Glutamatergic neuron (in vitro differentiated cells): ENCODE measurements at regions not wholly inside any gene's neighbourhood (a gene's known extent, or its start where the extent isn't known, plus 50 kb on each side); places are given as distances from the start of the nearest gene placed in this dataset.

Experiments
- DNase-seq: peaks from one replicate; pipeline ENCODE4 v3.0.0; 2022
- H3K27ac Mint-ChIP-seq: one replicate; pipeline ENCODE4 v1.8.0; 2020; ENCODE audit warnings: mild to moderate bottlenecking, mixed read lengths, inconsistent platforms; ENCODE audit not compliant: unreplicated experiment
- H3K27me3 Mint-ChIP-seq: one replicate; pipeline ENCODE4 v1.8.0; 2020; ENCODE audit warnings: mild to moderate bottlenecking, moderate library complexity, mixed read lengths, inconsistent platforms; ENCODE audit not compliant: unreplicated experiment
- H3K36me3 Mint-ChIP-seq: one replicate; pipeline ENCODE4 v1.8.0; 2020; ENCODE audit warnings: mild to moderate bottlenecking, mixed read lengths, inconsistent platforms; ENCODE audit not compliant: unreplicated experiment
- H3K4me1 Mint-ChIP-seq: one replicate; pipeline ENCODE4 v1.8.0; 2020; ENCODE audit warnings: mild to moderate bottlenecking, low read depth, mixed read lengths, inconsistent platforms; ENCODE audit not compliant: unreplicated experiment
- H3K4me3 Mint-ChIP-seq: one replicate; pipeline ENCODE4 v1.8.0; 2020; ENCODE audit warnings: mild to moderate bottlenecking, mixed read lengths, inconsistent platforms; ENCODE audit not compliant: unreplicated experiment
- H3K9me3 Mint-ChIP-seq: one replicate; pipeline ENCODE4 v1.8.0; 2020; ENCODE audit warnings: mild to moderate bottlenecking, moderate library complexity, mixed read lengths, inconsistent platforms; ENCODE audit not compliant: unreplicated experiment
- CTCF ChIP-seq: fragments of 200-600 bp; sonication (generic); IDR thresholded peaks from one replicate; pipeline ENCODE4 v1.5.0; 2021; ENCODE audit not compliant: partially characterized antibody, unreplicated experiment

GRCh38 chr10:108249940-108250339 is 1085.4 kb upstream of the SORCS1 start:
- no peak for TF ChIP-seq CTCF
- Mint-ChIP-seq H3K27me3 (no peaks in the 10 kb centered on the region), H3K4me1 (no peaks in the 10 kb centered on the region), H3K9me3 (no peaks in the 10 kb centered on the region), H3K27ac (no peak overlapping the region), H3K4me3 (no peak overlapping the region), H3K36me3 (peaks cover 12% of the 10 kb centered on the region)
- no peak for DNase-seq

GRCh38 chr10:108244443-108245228 is 1080.1 kb upstream of the SORCS1 start:
- Mint-ChIP-seq H3K27me3 (no peaks in the 10 kb centered on the region), H3K36me3 (peaks cover 20% of the 10 kb centered on the region), H3K27ac (no peak overlapping the region), H3K9me3 (peaks cover 2% of the 10 kb centered on the region), H3K4me1 (peaks cover 3% of the 10 kb centered on the region), H3K4me3 (no peak overlapping the region)
- no peak for DNase-seq
- TF ChIP-seq CTCF = no peak

- Mint-ChIP-seq H3K27me3 (no peaks in the 10 kb centered on the region), H3K9me3 (peaks cover 2% of the 10 kb centered on the region), H3K4me3 (no peak overlapping the region), H3K36me3 (peaks cover 8% of the 10 kb centered on the region), H3K4me1 (peaks cover 3% of the 10 kb centered on the region), H3K27ac (no peak overlapping the region)
- no peak for TF ChIP-seq CTCF
- no peak for DNase-seq
Measured at GRCh38 chr10:108241166-108241565, 1076.7 kb upstream of the SORCS1 start.

GRCh38 chr10:108238261-108238660 is 1073.8 kb upstream of the SORCS1 start:
- Mint-ChIP-seq H3K36me3 (peaks cover 3% of the 10 kb centered on the region), H3K27ac (no peak overlapping the region), H3K4me3 (no peak overlapping the region), H3K4me1 (peaks cover 3% of the 10 kb centered on the region), H3K9me3 (no peaks in the 10 kb centered on the region), H3K27me3 (no peaks in the 10 kb centered on the region)
- no peak for DNase-seq
- TF ChIP-seq CTCF = no peak

DNA sequence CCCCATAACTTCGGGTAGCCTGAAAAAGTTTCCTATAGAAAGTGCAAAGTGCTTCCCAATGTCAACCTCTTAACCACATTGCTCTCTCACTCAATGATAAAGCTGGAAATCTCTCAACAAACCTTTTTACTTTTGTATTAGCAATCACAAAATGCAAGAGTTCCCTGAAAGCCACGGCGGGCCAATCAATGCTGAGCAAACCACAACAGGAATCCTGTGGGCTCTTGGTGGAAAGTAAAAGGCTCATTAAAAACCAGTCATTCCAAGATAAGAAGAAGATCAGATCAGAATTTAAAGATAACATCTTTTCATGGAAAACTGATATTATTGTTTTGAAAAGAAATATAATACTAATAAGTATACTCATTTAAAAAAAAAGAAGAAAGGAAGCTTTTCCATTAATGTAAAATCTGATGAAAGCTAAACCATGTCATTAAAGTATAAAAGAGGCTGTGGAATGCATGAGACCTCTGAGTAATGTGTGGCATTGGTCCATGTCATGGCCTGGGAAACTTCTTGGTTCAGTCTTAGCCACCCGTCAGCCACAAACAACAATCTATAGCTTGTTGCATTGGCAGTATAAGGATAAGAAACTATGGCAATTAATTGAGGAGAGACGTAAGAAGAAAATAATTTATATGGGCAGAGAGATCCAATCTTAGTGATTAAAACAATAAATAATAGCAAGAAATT is 1066.1 kb upstream of the SORCS1 start:
- no peak for TF ChIP-seq CTCF
- no peak for DNase-seq
- no peaks in the 10 kb centered on the region for H3K27me3 Mint-ChIP-seq
- H3K4me1 Mint-ChIP-seq = no peaks in the 10 kb centered on the region
- H3K36me3 Mint-ChIP-seq = no peaks in the 10 kb centered on the region
- no peak overlapping the region for H3K4me3 Mint-ChIP-seq
- H3K9me3 Mint-ChIP-seq = no peaks in the 10 kb centered on the region
- H3K27ac Mint-ChIP-seq = no peak overlapping the region
